Osteocyte (in vitro differentiated cells): ENCODE measurements at regions not wholly inside any gene's neighbourhood (a gene's known extent, or its start where the extent isn't known, plus 50 kb on each side); places are given as distances from the start of the nearest gene placed in this dataset.

ENCODE experiments used
- DNase-seq: peaks from one replicate; pipeline ENCODE4 v3.0.0; 2021; ENCODE audit warnings: mixed read lengths; ENCODE audit not compliant: unreplicated experiment; ENCODE audit errors: extremely low spot score
- H3K27ac Mint-ChIP-seq: one replicate; pipeline ENCODE4 v1.8.0; 2021; ENCODE audit warnings: mild to moderate bottlenecking, mixed read lengths; ENCODE audit not compliant: unreplicated experiment
- H3K27me3 Mint-ChIP-seq: one replicate; pipeline ENCODE4 v1.8.0; 2021; ENCODE audit warnings: mixed read lengths; ENCODE audit not compliant: unreplicated experiment
- H3K36me3 Mint-ChIP-seq: one replicate; pipeline ENCODE4 v1.8.0; 2021; ENCODE audit warnings: mixed read lengths; ENCODE audit not compliant: unreplicated experiment
- H3K4me1 Mint-ChIP-seq: one replicate; pipeline ENCODE4 v1.8.0; 2021; ENCODE audit warnings: mixed read lengths; ENCODE audit not compliant: unreplicated experiment
- H3K4me3 Mint-ChIP-seq: one replicate; pipeline ENCODE4 v1.8.0; 2021; ENCODE audit warnings: mild to moderate bottlenecking, moderate library complexity, mixed read lengths; ENCODE audit not compliant: unreplicated experiment
- H3K9me3 Mint-ChIP-seq: one replicate; pipeline ENCODE4 v1.8.0; 2021; ENCODE audit warnings: mixed read lengths; ENCODE audit not compliant: unreplicated experiment
- TF ChIP-seq, protein P1 (sequence below): fragments of 200-600 bp; sonication (generic); IDR thresholded peaks from 2 replicates; pipeline ENCODE4 v1.5.0; 2021; ENCODE audit warnings: antibody characterized with exemption, mild to moderate bottlenecking, moderate library complexity

GRCh38 chr6:156630613-156631302, 146.4 kb upstream of the ARID1B start:
- no peaks in the 10 kb centered on the region for H3K36me3 Mint-ChIP-seq
- no peaks in the 10 kb centered on the region for H3K9me3 Mint-ChIP-seq

GRCh38 chr6:156628805-156629204, 148.4 kb upstream of the ARID1B start:
- Mint-ChIP-seq H3K27ac (no peak overlapping the region), H3K4me1 (no peaks in the 10 kb centered on the region), H3K27me3 (peaks cover 15% of the 10 kb centered on the region), H3K36me3 (no peaks in the 10 kb centered on the region), H3K4me3 (no peak overlapping the region), H3K9me3 (no peaks in the 10 kb centered on the region)
- TF ChIP-seq, protein P1, sequence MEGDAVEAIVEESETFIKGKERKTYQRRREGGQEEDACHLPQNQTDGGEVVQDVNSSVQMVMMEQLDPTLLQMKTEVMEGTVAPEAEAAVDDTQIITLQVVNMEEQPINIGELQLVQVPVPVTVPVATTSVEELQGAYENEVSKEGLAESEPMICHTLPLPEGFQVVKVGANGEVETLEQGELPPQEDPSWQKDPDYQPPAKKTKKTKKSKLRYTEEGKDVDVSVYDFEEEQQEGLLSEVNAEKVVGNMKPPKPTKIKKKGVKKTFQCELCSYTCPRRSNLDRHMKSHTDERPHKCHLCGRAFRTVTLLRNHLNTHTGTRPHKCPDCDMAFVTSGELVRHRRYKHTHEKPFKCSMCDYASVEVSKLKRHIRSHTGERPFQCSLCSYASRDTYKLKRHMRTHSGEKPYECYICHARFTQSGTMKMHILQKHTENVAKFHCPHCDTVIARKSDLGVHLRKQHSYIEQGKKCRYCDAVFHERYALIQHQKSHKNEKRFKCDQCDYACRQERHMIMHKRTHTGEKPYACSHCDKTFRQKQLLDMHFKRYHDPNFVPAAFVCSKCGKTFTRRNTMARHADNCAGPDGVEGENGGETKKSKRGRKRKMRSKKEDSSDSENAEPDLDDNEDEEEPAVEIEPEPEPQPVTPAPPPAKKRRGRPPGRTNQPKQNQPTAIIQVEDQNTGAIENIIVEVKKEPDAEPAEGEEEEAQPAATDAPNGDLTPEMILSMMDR: no peak
- no peak for DNase-seq

More at GRCh38 chr6:156630613-156631302, 146.4 kb upstream of the ARID1B start:
- DNase-seq: no peak
- Mint-ChIP-seq H3K27me3 (peaks cover 2% of the 10 kb centered on the region), H3K27ac (no peak overlapping the region), H3K4me1 (no peaks in the 10 kb centered on the region), H3K4me3 (no peak overlapping the region)
- TF ChIP-seq, protein P1: no peak

DNA sequence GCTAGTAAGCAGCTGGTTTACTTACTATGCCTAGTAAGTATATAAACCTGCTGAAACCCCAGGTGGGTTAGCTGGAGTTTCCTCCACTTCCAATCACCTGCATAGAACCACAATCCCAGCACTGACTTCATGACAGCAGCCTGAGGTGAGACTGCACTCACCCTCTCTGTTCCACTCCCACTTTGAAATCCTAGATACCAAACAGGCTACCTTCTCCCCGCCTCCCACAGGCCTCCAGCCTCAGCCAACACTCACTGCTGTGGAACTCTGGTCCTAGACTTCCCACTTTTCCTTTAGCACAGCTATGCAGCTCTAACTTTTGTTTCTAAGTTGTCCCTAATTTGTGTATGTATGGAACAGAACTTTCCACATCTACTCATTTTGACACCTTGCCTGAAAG, 149.7 kb upstream of the ARID1B start:
- Mint-ChIP-seq H3K27me3 (peaks cover 24% of the 10 kb centered on the region), H3K27ac (no peak overlapping the region), H3K36me3 (no peaks in the 10 kb centered on the region), H3K4me3 (no peak overlapping the region), H3K4me1 (no peaks in the 10 kb centered on the region), H3K9me3 (no peaks in the 10 kb centered on the region)
- TF ChIP-seq, protein P1: no peak
- DNase-seq: no peak

GRCh38 chr6:156622185-156622584, 155.0 kb upstream of the ARID1B start:
- no peak for DNase-seq
- H3K36me3 Mint-ChIP-seq: no peaks in the 10 kb centered on the region
- TF ChIP-seq, protein P1: no peak
- no peaks in the 10 kb centered on the region for H3K4me1 Mint-ChIP-seq
- no peak overlapping the region for H3K4me3 Mint-ChIP-seq
- no peaks in the 10 kb centered on the region for H3K9me3 Mint-ChIP-seq
- peaks cover 28% of the 10 kb centered on the region for H3K27me3 Mint-ChIP-seq
- no peak overlapping the region for H3K27ac Mint-ChIP-seq

DNA sequence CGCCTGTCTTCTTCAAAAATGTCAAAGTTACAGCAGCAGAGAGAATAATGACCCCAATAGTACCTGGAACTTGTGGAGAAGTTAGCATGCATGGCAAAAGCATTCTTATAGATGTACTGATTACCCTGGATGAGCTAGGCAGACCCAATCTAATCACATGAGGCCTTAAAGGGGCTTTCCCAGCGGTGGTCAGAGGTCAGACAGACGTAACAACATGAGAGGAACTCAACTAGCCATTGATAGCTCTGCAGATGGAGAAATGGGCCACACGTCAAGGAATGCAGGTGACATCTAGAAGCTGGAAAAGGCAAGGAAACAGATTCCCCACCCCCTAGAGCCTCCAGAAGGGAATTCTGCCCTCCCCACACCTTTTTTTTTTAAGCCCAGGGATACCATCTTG, 156.8 kb upstream of the ARID1B start:
- no peak for DNase-seq
- H3K9me3 Mint-ChIP-seq: no peaks in the 10 kb centered on the region
- no peak overlapping the region for H3K27ac Mint-ChIP-seq
- H3K4me1 Mint-ChIP-seq: no peaks in the 10 kb centered on the region
- H3K36me3 Mint-ChIP-seq: no peaks in the 10 kb centered on the region
- no peak overlapping the region for H3K4me3 Mint-ChIP-seq
- H3K27me3 Mint-ChIP-seq: peaks cover 24% of the 10 kb centered on the region
- TF ChIP-seq, protein P1: no peak
